ENCODE measurements at regions not wholly inside any gene's neighbourhood (a gene's known extent, or its start where the extent isn't known, plus 50 kb on each side); places are given as distances from the start of the nearest gene placed in this dataset.

GRCh38 chr17:65447823-65448222, 113.6 kb downstream of the AXIN2 start:
- no peak for DNase-seq (ENCODE audit: low spot score)
- ChIA-PET POLR2A (ENCODE audit: low non-redundant PET) (no interaction called here), CTCF (no interaction called here)
- H3K27ac ChIP-seq: no peak overlapping the region
- no peak for TF ChIP-seq CTCF (conservative IDR thresholded peaks at IDR 0.05; ENCODE audit: low read depth)

- DNase-seq (ENCODE audit: low spot score): no peak
- H3K27ac ChIP-seq: no peak overlapping the region
- no peak for TF ChIP-seq CTCF (conservative IDR thresholded peaks at IDR 0.05; ENCODE audit: low read depth)
- CTCF ChIA-PET: interaction anchor here (0.7 kb wide), 1 partner anchor 341 kb away, joined by 3 read pairs; no protein-coding TSS in a partner anchor
- POLR2A ChIA-PET (ENCODE audit: low non-redundant PET): no interaction called here
These were observed 114.5 kb downstream of the AXIN2 start for GRCh38 chr17:65446838-65447526.

- CTCF ChIA-PET: no interaction called here
- POLR2A ChIA-PET (ENCODE audit: low non-redundant PET): no interaction called here
- no peak for TF ChIP-seq CTCF (conservative IDR thresholded peaks at IDR 0.05; ENCODE audit: low read depth)
These were observed 115.4 kb downstream of the AXIN2 start for GRCh38 chr17:65446043-65446442.

GRCh38 chr17:65444049-65444448, 117.4 kb downstream of the AXIN2 start:
- no peak overlapping the region for H3K27ac ChIP-seq
- ChIA-PET POLR2A (ENCODE audit: low non-redundant PET) (no interaction called here), CTCF (interaction anchor here (0.7 kb wide), 1 partner anchor 1269 kb away, joined by 3 read pairs; no protein-coding TSS in a partner anchor)
- TF ChIP-seq CTCF (conservative IDR thresholded peaks at IDR 0.05; ENCODE audit: low read depth): no peak
- DNase-seq (ENCODE audit: low spot score): no peak

More at GRCh38 chr17:65446043-65446442, 115.4 kb downstream of the AXIN2 start:
- no peak overlapping the region for H3K27ac ChIP-seq
- DNase-seq (ENCODE audit: low spot score): no peak

- ChIA-PET CTCF (no interaction called here), POLR2A (ENCODE audit: low non-redundant PET) (no interaction called here)
- H3K27ac ChIP-seq: no peak overlapping the region
- DNase-seq (ENCODE audit: low spot score): no peak
- TF ChIP-seq CTCF (conservative IDR thresholded peaks at IDR 0.05; ENCODE audit: low read depth): no peak
These were observed 118.8 kb downstream of the AXIN2 start for GRCh38 chr17:65442691-65443090.

- POLR2A ChIA-PET (ENCODE audit: low non-redundant PET): no interaction called here
- DNase-seq (ENCODE audit: low spot score): no peak
- TF ChIP-seq CTCF (conservative IDR thresholded peaks at IDR 0.05; ENCODE audit: low read depth): no peak
- no peak overlapping the region for H3K27ac ChIP-seq
- CTCF ChIA-PET: no interaction called here
These were observed 119.2 kb downstream of the AXIN2 start for GRCh38 chr17:65442250-65442649.

Measured in RWPE1 (cell line).